WTC11 (cell line): ENCODE measurements at regions not wholly inside any gene's neighbourhood (a gene's known extent, or its start where the extent isn't known, plus 50 kb on each side); places are given as distances from the start of the nearest gene placed in this dataset.

Experiments
- ATAC-seq: fragments of 200-7000 bp; cut with Tn5 transposase; 2 replicates; pipeline ENCODE4 v1.10.0; 2021; ENCODE audit warnings: mild to moderate bottlenecking, moderate library complexity
- CTCF ChIA-PET: fragments of 300-600 bp; sonication (Branson Sonifier 250); formaldehyde crosslinking; loops from one replicate; lab custom pipeline; 2021; ENCODE audit warnings: antibody characterized with exemption; lab: Charles Lee
- POLR2A ChIA-PET: fragments of 350-600 bp; sonication (Branson Sonifier 250); formaldehyde crosslinking; loops from one replicate; lab custom pipeline; 2021; ENCODE audit warnings: antibody characterized with exemption; lab: Charles Lee
- DNase-seq: peaks from one replicate; pipeline ENCODE4 v3.0.0; 2021; ENCODE audit warnings: low spot score
- H3K27ac Mint-ChIP-seq: 2 replicates; pipeline ENCODE4 v1.8.0; 2021; ENCODE audit warnings: mixed read lengths
- H3K27me3 Mint-ChIP-seq: 2 replicates; pipeline ENCODE4 v1.8.0; 2021; ENCODE audit warnings: low read depth, mild to moderate bottlenecking, moderate library complexity, mixed read lengths
- H3K36me3 Mint-ChIP-seq: 2 replicates; pipeline ENCODE4 v1.8.0; 2021; ENCODE audit warnings: mixed read lengths
- H3K4me1 Mint-ChIP-seq: 2 replicates; pipeline ENCODE4 v1.8.0; 2022; ENCODE audit warnings: mixed read lengths
- H3K4me3 Mint-ChIP-seq: 2 replicates; pipeline ENCODE4 v1.8.0; 2021; ENCODE audit warnings: mild to moderate bottlenecking, moderate library complexity, mixed read lengths
- H3K9me3 Mint-ChIP-seq: 2 replicates; pipeline ENCODE4 v1.8.0; 2021; ENCODE audit warnings: mixed read lengths
- CREM ChIP-seq: sonication (generic); formaldehyde crosslinking; IDR thresholded peaks from 2 replicates; pipeline ENCODE4 v1.8.1; 2022; ENCODE audit warnings: mild to moderate bottlenecking, missing genetic modification reagents, moderate library complexity
- HMGA2 ChIP-seq: fragments of 250-450 bp; sonication (Bioruptor Pico); IDR thresholded peaks from 2 replicates; pipeline ENCODE4 v1.4.0; 2021; ENCODE audit warnings: mild to moderate bottlenecking, moderate library complexity
- JUN ChIP-seq: sonication (generic); formaldehyde crosslinking; IDR thresholded peaks from 2 replicates; pipeline ENCODE4 v1.8.0; 2023; ENCODE audit warnings: mild to moderate bottlenecking, missing genetic modification reagents
- KAT7 ChIP-seq: sonication (generic); formaldehyde crosslinking; IDR thresholded peaks from 2 replicates; pipeline ENCODE4 v1.8.1; 2023; ENCODE audit warnings: missing genetic modification reagents, mild to moderate bottlenecking, borderline replicate concordance
- ZNF232 ChIP-seq: sonication (generic); formaldehyde crosslinking; IDR thresholded peaks from 2 replicates; pipeline ENCODE4 v1.8.0; 2022; ENCODE audit warnings: mild to moderate bottlenecking, missing genetic modification reagents
- TF ChIP-seq, protein P1 (sequence below): sonication (generic); formaldehyde crosslinking; IDR thresholded peaks from 2 replicates; pipeline ENCODE4 v1.8.0; 2022; ENCODE audit warnings: missing genetic modification reagents

DNA sequence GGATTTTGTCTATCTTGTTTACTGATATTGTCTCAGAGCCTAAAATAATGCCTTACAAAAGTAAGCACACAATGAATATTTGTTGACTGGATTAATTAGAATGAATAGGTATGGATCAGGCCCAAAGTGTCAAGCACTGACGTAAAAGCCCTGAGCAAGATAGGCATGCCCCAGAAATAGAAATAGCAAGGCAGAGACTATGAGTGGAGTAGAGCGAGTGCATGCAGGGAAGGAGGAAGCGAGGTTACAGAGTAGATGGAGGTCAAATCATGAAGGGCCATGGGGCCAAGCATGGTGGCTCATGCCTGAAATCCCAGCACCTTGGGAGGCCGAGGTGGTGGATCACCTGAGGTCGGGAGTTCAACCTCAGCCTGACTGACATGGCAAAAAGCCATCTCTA is 51.6 kb upstream of the SFTPD start:
- no peak for ATAC-seq
- H3K9me3 Mint-ChIP-seq, result no peaks in the 10 kb centered on the region
- H3K36me3 Mint-ChIP-seq, result no peaks in the 10 kb centered on the region
- CTCF ChIA-PET, result no interaction called here
- no peak overlapping the region for H3K4me3 Mint-ChIP-seq
- H3K27me3 Mint-ChIP-seq, result peaks cover 3% of the 10 kb centered on the region; the same call in 1 of the 2 replicates
- H3K4me1 Mint-ChIP-seq, result no peaks in the 10 kb centered on the region
- POLR2A ChIA-PET, result no interaction called here
- TF ChIP-seq, protein P1, sequence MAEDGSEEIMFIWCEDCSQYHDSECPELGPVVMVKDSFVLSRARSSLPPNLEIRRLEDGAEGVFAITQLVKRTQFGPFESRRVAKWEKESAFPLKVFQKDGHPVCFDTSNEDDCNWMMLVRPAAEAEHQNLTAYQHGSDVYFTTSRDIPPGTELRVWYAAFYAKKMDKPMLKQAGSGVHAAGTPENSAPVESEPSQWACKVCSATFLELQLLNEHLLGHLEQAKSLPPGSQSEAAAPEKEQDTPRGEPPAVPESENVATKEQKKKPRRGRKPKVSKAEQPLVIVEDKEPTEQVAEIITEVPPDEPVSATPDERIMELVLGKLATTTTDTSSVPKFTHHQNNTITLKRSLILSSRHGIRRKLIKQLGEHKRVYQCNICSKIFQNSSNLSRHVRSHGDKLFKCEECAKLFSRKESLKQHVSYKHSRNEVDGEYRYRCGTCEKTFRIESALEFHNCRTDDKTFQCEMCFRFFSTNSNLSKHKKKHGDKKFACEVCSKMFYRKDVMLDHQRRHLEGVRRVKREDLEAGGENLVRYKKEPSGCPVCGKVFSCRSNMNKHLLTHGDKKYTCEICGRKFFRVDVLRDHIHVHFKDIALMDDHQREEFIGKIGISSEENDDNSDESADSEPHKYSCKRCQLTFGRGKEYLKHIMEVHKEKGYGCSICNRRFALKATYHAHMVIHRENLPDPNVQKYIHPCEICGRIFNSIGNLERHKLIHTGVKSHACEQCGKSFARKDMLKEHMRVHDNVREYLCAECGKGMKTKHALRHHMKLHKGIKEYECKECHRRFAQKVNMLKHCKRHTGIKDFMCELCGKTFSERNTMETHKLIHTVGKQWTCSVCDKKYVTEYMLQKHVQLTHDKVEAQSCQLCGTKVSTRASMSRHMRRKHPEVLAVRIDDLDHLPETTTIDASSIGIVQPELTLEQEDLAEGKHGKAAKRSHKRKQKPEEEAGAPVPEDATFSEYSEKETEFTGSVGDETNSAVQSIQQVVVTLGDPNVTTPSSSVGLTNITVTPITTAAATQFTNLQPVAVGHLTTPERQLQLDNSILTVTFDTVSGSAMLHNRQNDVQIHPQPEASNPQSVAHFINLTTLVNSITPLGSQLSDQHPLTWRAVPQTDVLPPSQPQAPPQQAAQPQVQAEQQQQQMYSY (CRISPR knock-in tag), result no peak
- no peak for TF ChIP-seq HMGA2 (CRISPR knock-in tag)
- no peak for TF ChIP-seq KAT7 (CRISPR knock-in tag)
- no peak for TF ChIP-seq JUN
- TF ChIP-seq ZNF232 (CRISPR knock-in tag), result no peak
- no peak for TF ChIP-seq CREM (CRISPR knock-in tag)
- no peak for DNase-seq
- no peak overlapping the region for H3K27ac Mint-ChIP-seq
